IPS-18a (cell line): ENCODE measurements at regions not wholly inside any gene's neighbourhood (a gene's known extent, or its start where the extent isn't known, plus 50 kb on each side); places are given as distances from the start of the nearest gene placed in this dataset.

Source experiments
- H3K27ac ChIP-seq: one replicate; pipeline ENCODE4 v1.5.1; 2013; ENCODE audit warnings: low read length
- H3K27me3 ChIP-seq: one replicate; pipeline ENCODE4 v1.6.1; 2013; ENCODE audit warnings: mild to moderate bottlenecking, low read length; ENCODE audit not compliant: control insufficient read depth, insufficient read depth
- H3K36me3 ChIP-seq: one replicate; pipeline ENCODE4 v1.6.1; 2013; ENCODE audit warnings: low read depth, low read length; ENCODE audit not compliant: control insufficient read depth
- H3K4me1 ChIP-seq: one replicate; pipeline ENCODE4 v1.6.1; 2013; ENCODE audit warnings: low read depth, low read length; ENCODE audit not compliant: control insufficient read depth
- H3K4me3 ChIP-seq: one replicate; pipeline ENCODE4 v1.5.1; 2013; ENCODE audit warnings: low read length
- H3K9ac ChIP-seq: one replicate; pipeline ENCODE4 v1.6.1; 2013; ENCODE audit warnings: mild to moderate bottlenecking, low read length, moderate library complexity
- H3K9me3 ChIP-seq: one replicate; pipeline ENCODE4 v1.6.1; 2013; ENCODE audit warnings: low read depth, low read length; ENCODE audit not compliant: control insufficient read depth

DNA sequence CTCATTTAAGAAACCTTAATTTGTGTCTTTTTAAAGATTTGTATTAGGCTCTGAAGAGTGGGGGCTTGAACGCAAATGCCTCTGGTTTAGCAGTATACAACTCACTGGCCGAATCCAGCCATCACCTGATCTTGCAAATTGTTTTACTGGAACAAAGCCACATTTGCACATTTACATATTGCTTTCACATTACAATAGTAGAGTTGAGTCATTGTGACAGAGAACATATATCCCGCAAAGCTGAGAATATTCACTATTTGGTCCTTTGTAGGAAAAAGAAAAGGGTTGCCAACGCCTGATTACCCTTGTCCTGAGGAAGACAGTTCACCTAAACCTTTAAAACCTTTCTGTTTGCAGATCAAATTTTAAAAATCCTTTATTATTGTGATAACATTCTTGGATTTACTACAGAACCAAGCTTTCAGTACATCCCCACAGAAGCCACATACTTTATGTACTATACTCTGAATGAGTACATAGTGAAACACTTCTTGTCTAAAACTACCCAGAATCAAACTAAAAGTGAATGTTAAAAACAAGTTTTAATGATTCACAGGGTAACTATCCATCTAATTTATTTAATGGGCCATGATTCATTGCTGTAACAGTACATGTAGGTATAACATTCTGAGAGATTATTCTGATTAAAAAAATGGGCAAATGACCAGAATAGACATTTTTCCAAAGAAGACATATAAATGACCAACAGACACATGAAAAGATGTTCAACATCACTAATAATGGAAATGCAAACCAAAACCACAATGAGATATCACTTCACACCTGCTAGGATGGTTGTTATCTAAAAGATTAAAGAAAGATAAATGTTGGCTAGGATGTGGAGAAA is 161.0 kb downstream of the SLC25A46 start:
- Histone ChIP-seq H3K4me3 (no peak overlapping the region), H3K27me3 (no peaks in the 10 kb centered on the region), H3K36me3 (no peaks in the 10 kb centered on the region), H3K27ac (no peak overlapping the region), H3K9me3 (no peaks in the 10 kb centered on the region), H3K9ac (no peak overlapping the region), H3K4me1 (peaks cover 21% of the 10 kb centered on the region)

GRCh38 chr5:110900829-110901228 is 162.0 kb downstream of the SLC25A46 start:
- no peaks in the 10 kb centered on the region for H3K27me3 ChIP-seq
- H3K36me3 ChIP-seq: no peaks in the 10 kb centered on the region
- H3K27ac ChIP-seq: peak overlapping the region; percentile 39
- peak overlapping the region; percentile 32 for H3K9ac ChIP-seq
- H3K4me3 ChIP-seq: no peak overlapping the region
- H3K4me1 ChIP-seq: peaks cover 21% of the 10 kb centered on the region
- H3K9me3 ChIP-seq: no peaks in the 10 kb centered on the region

DNA sequence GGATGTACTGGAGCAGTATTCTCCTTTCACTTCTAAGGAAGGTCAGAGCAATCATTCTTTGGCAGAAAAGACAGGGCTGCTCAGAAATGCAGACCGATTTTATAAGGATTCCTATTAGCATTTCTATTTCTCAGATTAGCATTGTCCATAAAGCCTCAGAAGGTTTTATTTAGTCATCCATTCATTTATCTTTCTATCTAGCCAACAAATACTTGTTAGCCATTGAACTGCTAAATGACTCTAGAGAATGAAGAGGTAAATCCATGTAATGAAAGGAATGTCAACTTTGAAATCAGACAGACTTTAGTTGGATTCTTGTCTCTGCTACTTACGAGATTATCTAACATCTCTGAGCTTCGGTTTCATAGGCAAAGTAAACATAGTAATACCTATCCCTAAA is 165.2 kb downstream of the SLC25A46 start:
- H3K4me3 ChIP-seq: no peak overlapping the region
- no peak overlapping the region for H3K9ac ChIP-seq
- no peaks in the 10 kb centered on the region for H3K9me3 ChIP-seq
- peaks cover 21% of the 10 kb centered on the region for H3K4me1 ChIP-seq
- H3K36me3 ChIP-seq: no peaks in the 10 kb centered on the region
- H3K27me3 ChIP-seq: no peaks in the 10 kb centered on the region
- H3K27ac ChIP-seq: no peak overlapping the region

GRCh38 chr5:110908848-110909247 is 162.7 kb upstream of the TSLP start:
- Histone ChIP-seq H3K9ac (no peak overlapping the region), H3K4me1 (peaks cover 4% of the 10 kb centered on the region), H3K9me3 (no peaks in the 10 kb centered on the region), H3K36me3 (no peaks in the 10 kb centered on the region), H3K27me3 (no peaks in the 10 kb centered on the region), H3K27ac (no peak overlapping the region), H3K4me3 (no peak overlapping the region)

DNA sequence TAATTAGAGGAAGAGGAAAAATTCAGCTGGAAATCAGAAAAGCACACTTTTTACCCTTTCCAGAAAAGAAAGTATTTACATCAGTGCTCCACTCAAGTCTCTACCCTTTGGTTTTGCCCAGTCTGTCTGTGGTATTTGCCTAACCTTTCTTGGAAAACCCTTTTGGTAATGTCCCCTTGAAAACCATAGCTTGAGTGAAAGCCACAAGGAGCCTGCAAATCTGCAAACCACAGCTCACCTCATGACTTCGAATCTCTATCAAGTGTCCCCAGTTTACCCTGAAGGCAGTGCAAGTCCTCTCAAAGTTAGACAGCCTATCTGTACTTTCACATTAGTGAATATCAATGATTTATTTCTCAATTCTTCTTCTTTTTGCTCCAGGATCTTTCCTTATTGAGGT is 162.1 kb upstream of the TSLP start:
- Histone ChIP-seq H3K9me3 (no peaks in the 10 kb centered on the region), H3K4me1 (no peaks in the 10 kb centered on the region), H3K9ac (no peak overlapping the region), H3K4me3 (no peak overlapping the region), H3K36me3 (no peaks in the 10 kb centered on the region), H3K27me3 (no peaks in the 10 kb centered on the region), H3K27ac (no peak overlapping the region)

DNA sequence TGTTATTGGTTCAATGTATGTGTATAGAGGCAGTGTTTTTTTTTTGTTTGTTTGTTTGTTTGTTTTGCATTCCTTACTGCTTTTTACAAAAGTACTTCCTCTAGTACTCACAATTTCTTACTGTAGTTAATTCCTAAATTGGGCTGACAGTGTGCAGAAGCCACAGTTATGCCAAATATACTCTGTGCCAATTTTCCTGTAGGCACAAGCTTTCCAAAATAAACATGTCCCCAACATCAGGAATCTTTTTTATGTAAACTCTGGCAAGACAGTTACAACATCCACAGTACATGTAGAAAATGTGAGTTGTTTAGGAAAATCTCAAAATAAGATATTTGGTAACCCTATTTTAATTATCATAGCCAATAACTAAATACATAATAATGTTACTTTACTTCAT is 161.6 kb upstream of the TSLP start:
- Histone ChIP-seq H3K4me1 (no peaks in the 10 kb centered on the region), H3K36me3 (no peaks in the 10 kb centered on the region), H3K4me3 (no peak overlapping the region), H3K9ac (no peak overlapping the region), H3K27me3 (no peaks in the 10 kb centered on the region), H3K9me3 (no peaks in the 10 kb centered on the region), H3K27ac (no peak overlapping the region)

DNA sequence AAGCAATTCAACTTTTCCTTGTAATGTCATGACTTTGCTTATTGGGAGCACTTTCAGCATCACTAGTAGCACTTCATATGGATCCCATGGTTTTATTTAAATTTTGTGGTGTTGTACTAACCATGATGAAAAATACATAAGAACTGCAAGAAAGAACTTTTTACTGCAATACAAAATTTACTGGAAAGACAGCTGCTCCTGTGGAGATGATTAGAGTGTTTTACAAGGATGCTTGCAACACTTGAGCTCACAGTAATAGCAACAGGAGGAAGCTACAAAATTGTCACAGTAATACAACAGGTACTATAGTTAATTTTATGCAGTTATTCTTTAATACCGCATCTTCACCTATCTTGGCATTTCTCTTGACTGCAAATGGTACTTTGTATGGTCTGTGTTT is 158.3 kb upstream of the TSLP start:
- Histone ChIP-seq H3K4me3 (no peak overlapping the region), H3K9ac (no peak overlapping the region), H3K36me3 (no peaks in the 10 kb centered on the region)

DNA sequence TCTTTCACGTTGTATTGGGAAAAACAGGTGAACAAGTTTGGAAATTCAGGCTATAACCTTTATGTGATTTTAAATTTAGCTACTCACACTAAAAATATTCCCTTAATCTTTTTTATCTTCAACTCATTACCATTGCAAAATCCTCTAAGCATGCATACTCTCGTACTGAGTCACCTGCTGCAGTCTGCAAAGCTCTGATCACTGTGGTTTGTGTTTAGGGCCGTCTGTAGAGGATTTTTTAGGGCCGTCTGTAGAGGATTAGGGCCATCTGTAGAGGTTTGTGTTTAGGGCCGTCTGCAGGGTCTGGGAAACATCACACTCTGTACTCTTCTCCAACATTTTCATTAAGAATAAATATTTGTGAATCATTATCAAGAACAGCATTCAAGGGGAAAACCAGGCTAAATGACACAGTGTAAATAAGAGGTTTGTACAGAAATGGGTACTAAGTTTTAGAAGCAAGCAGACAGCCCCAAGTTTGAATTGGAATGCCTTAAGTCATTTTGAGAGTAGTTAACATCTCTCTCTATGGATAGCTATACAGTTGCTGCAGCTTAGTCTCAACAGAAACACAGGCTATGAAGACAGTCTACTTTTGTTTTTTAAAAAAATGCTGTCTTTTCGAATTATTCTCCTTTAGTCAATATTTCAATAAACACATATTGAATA is 155.0 kb upstream of the TSLP start:
- H3K36me3 ChIP-seq: no peaks in the 10 kb centered on the region
- no peak overlapping the region for H3K27ac ChIP-seq
- H3K9ac ChIP-seq: no peak overlapping the region
- H3K9me3 ChIP-seq: no peaks in the 10 kb centered on the region
- H3K27me3 ChIP-seq: no peaks in the 10 kb centered on the region
- no peak overlapping the region for H3K4me3 ChIP-seq
- peaks cover 3% of the 10 kb centered on the region for H3K4me1 ChIP-seq

More for the DNA sequence above, 158.3 kb upstream of the TSLP start:
- H3K4me1 ChIP-seq: peaks cover 3% of the 10 kb centered on the region
- H3K9me3 ChIP-seq: no peaks in the 10 kb centered on the region
- H3K27ac ChIP-seq: no peak overlapping the region
- H3K27me3 ChIP-seq: no peaks in the 10 kb centered on the region

DNA sequence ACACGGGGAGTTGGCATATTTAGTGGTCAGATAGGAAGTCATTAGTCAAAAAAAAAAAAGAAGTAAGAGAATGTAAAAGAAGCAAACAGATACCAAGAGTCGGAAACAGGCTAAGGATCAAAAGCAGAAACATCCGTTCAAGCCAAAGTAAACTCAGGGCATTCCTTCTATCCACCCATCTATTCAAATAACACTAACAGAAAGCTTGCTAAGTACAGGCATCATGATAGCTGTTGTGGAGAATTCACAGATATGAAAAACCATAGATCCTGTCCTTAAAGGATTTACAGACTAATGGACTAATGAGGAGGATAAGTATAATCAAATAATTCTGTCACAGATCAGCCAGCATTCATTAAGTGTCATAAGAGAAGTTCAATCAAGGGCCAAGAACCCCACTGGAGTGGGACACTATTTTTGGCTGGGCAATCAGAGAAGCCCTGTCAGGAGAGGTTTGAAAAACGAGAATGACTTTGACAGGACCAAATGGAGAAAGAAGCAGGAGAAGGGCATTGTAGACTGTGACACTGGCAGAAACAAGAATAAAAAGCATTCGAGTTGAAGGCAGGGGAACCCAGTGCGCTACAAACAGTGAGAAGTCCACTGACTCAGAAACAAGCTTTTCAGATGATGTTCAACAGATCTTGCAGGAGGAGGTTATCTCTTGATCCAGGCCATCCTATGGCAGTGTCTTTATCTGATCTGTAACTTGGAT is 154.2 kb upstream of the TSLP start:
- H3K4me1 ChIP-seq: peaks cover 3% of the 10 kb centered on the region
- H3K36me3 ChIP-seq: no peaks in the 10 kb centered on the region
- H3K9ac ChIP-seq: no peak overlapping the region
- H3K27ac ChIP-seq: no peak overlapping the region
- no peaks in the 10 kb centered on the region for H3K27me3 ChIP-seq
- no peak overlapping the region for H3K4me3 ChIP-seq
- no peaks in the 10 kb centered on the region for H3K9me3 ChIP-seq

GRCh38 chr5:110918683-110919082 is 152.8 kb upstream of the TSLP start:
- H3K27me3 ChIP-seq: no peaks in the 10 kb centered on the region
- H3K27ac ChIP-seq: no peak overlapping the region
- H3K9ac ChIP-seq: no peak overlapping the region
- no peak overlapping the region for H3K4me3 ChIP-seq
- peaks cover 3% of the 10 kb centered on the region for H3K4me1 ChIP-seq
- no peaks in the 10 kb centered on the region for H3K9me3 ChIP-seq
- no peaks in the 10 kb centered on the region for H3K36me3 ChIP-seq

GRCh38 chr5:110923971-110924370 is 147.5 kb upstream of the TSLP start:
- H3K9ac ChIP-seq: no peak overlapping the region
- no peak overlapping the region for H3K4me3 ChIP-seq
- H3K9me3 ChIP-seq: no peaks in the 10 kb centered on the region
- H3K27ac ChIP-seq: no peak overlapping the region
- no peaks in the 10 kb centered on the region for H3K4me1 ChIP-seq
- H3K36me3 ChIP-seq: no peaks in the 10 kb centered on the region
- H3K27me3 ChIP-seq: no peaks in the 10 kb centered on the region
